Activated naive CD8-positive, alpha-beta T cell (primary cell): ENCODE measurements at regions not wholly inside any gene's neighbourhood (a gene's known extent, or its start where the extent isn't known, plus 50 kb on each side); places are given as distances from the start of the nearest gene placed in this dataset.

ENCODE experiments used
- H3K27ac Mint-ChIP-seq: one replicate; pipeline ENCODE4 v1.8.0; 2021; ENCODE audit warnings: mixed read lengths
- H3K27me3 Mint-ChIP-seq: one replicate; pipeline ENCODE4 v1.8.0; 2021; ENCODE audit warnings: mixed read lengths
- H3K36me3 Mint-ChIP-seq: one replicate; pipeline ENCODE4 v1.8.0; 2021; ENCODE audit warnings: mixed read lengths
- H3K4me1 Mint-ChIP-seq: one replicate; pipeline ENCODE4 v1.8.0; 2021; ENCODE audit warnings: low read depth, mixed read lengths
- H3K4me3 Mint-ChIP-seq: one replicate; pipeline ENCODE4 v1.8.0; 2021; ENCODE audit warnings: mild to moderate bottlenecking, mixed read lengths
- H3K9me3 Mint-ChIP-seq: one replicate; pipeline ENCODE4 v1.8.0; 2021; ENCODE audit warnings: low read depth, mixed read lengths

GRCh38 chr4:181507180-181507835, 735.9 kb upstream of the TENM3 start:
- Mint-ChIP-seq H3K9me3 (no peaks in the 10 kb centered on the region), H3K36me3 (no peaks in the 10 kb centered on the region), H3K4me3 (no peak overlapping the region), H3K27me3 (no peaks in the 10 kb centered on the region), H3K27ac (no peak overlapping the region), H3K4me1 (no peaks in the 10 kb centered on the region)

GRCh38 chr4:181507938-181508337, 735.3 kb upstream of the TENM3 start:
- no peak overlapping the region for H3K27ac Mint-ChIP-seq
- no peaks in the 10 kb centered on the region for H3K4me1 Mint-ChIP-seq
- H3K27me3 Mint-ChIP-seq: no peaks in the 10 kb centered on the region
- no peak overlapping the region for H3K4me3 Mint-ChIP-seq
- no peaks in the 10 kb centered on the region for H3K9me3 Mint-ChIP-seq
- no peaks in the 10 kb centered on the region for H3K36me3 Mint-ChIP-seq

- Mint-ChIP-seq H3K4me1 (no peaks in the 10 kb centered on the region), H3K27ac (no peak overlapping the region), H3K9me3 (no peaks in the 10 kb centered on the region), H3K27me3 (no peaks in the 10 kb centered on the region), H3K36me3 (no peaks in the 10 kb centered on the region), H3K4me3 (no peak overlapping the region)
These were observed 734.6 kb upstream of the TENM3 start for GRCh38 chr4:181508601-181509000.

- Mint-ChIP-seq H3K4me3 (no peak overlapping the region), H3K36me3 (no peaks in the 10 kb centered on the region), H3K9me3 (no peaks in the 10 kb centered on the region), H3K27me3 (no peaks in the 10 kb centered on the region), H3K4me1 (no peaks in the 10 kb centered on the region), H3K27ac (no peak overlapping the region)
These were observed 734.1 kb upstream of the TENM3 start for GRCh38 chr4:181509073-181509472.

GRCh38 chr4:181517491-181517890, 725.7 kb upstream of the TENM3 start:
- Mint-ChIP-seq H3K27me3 (no peaks in the 10 kb centered on the region), H3K4me3 (no peak overlapping the region), H3K36me3 (no peaks in the 10 kb centered on the region), H3K4me1 (no peaks in the 10 kb centered on the region), H3K27ac (no peak overlapping the region), H3K9me3 (peaks cover 5% of the 10 kb centered on the region)

GRCh38 chr4:181520790-181521189, 722.4 kb upstream of the TENM3 start:
- peaks cover 8% of the 10 kb centered on the region for H3K9me3 Mint-ChIP-seq
- H3K4me3 Mint-ChIP-seq: no peak overlapping the region
- H3K27ac Mint-ChIP-seq: no peak overlapping the region
- no peaks in the 10 kb centered on the region for H3K27me3 Mint-ChIP-seq
- no peaks in the 10 kb centered on the region for H3K36me3 Mint-ChIP-seq
- H3K4me1 Mint-ChIP-seq: no peaks in the 10 kb centered on the region

- no peaks in the 10 kb centered on the region for H3K27me3 Mint-ChIP-seq
- H3K36me3 Mint-ChIP-seq: no peaks in the 10 kb centered on the region
These were observed 719.2 kb upstream of the TENM3 start for GRCh38 chr4:181523973-181524372.

GRCh38 chr4:181524499-181524898, 718.7 kb upstream of the TENM3 start:
- Mint-ChIP-seq H3K4me1 (no peaks in the 10 kb centered on the region), H3K27ac (no peak overlapping the region), H3K9me3 (peaks cover 3% of the 10 kb centered on the region), H3K4me3 (no peak overlapping the region), H3K36me3 (no peaks in the 10 kb centered on the region), H3K27me3 (no peaks in the 10 kb centered on the region)

More at GRCh38 chr4:181523973-181524372, 719.2 kb upstream of the TENM3 start:
- Mint-ChIP-seq H3K27ac (no peak overlapping the region), H3K9me3 (peaks cover 4% of the 10 kb centered on the region), H3K4me3 (no peak overlapping the region), H3K4me1 (no peaks in the 10 kb centered on the region)

- no peaks in the 10 kb centered on the region for H3K36me3 Mint-ChIP-seq
- H3K27me3 Mint-ChIP-seq: no peaks in the 10 kb centered on the region
- no peak overlapping the region for H3K27ac Mint-ChIP-seq
- no peak overlapping the region for H3K4me3 Mint-ChIP-seq
- H3K9me3 Mint-ChIP-seq: peaks cover 3% of the 10 kb centered on the region
- no peaks in the 10 kb centered on the region for H3K4me1 Mint-ChIP-seq
These were observed 717.6 kb upstream of the TENM3 start for GRCh38 chr4:181525634-181526033.

GRCh38 chr4:181528570-181529184, 714.5 kb upstream of the TENM3 start:
- Mint-ChIP-seq H3K9me3 (no peaks in the 10 kb centered on the region), H3K36me3 (no peaks in the 10 kb centered on the region), H3K27ac (no peak overlapping the region), H3K4me1 (no peaks in the 10 kb centered on the region), H3K4me3 (no peak overlapping the region), H3K27me3 (no peaks in the 10 kb centered on the region)

GRCh38 chr4:181529537-181529936, 713.7 kb upstream of the TENM3 start:
- H3K27ac Mint-ChIP-seq: no peak overlapping the region
- H3K36me3 Mint-ChIP-seq: no peaks in the 10 kb centered on the region
- H3K4me3 Mint-ChIP-seq: no peak overlapping the region

GRCh38 chr4:181536196-181536746, 706.9 kb upstream of the TENM3 start:
- Mint-ChIP-seq H3K9me3 (peaks cover 3% of the 10 kb centered on the region), H3K4me3 (no peak overlapping the region), H3K4me1 (no peaks in the 10 kb centered on the region), H3K27ac (no peak overlapping the region), H3K36me3 (no peaks in the 10 kb centered on the region), H3K27me3 (no peaks in the 10 kb centered on the region)

More at GRCh38 chr4:181529537-181529936, 713.7 kb upstream of the TENM3 start:
- Mint-ChIP-seq H3K4me1 (no peaks in the 10 kb centered on the region), H3K27me3 (no peaks in the 10 kb centered on the region), H3K9me3 (no peaks in the 10 kb centered on the region)

GRCh38 chr4:181536811-181537434, 706.3 kb upstream of the TENM3 start:
- no peak overlapping the region for H3K4me3 Mint-ChIP-seq
- no peak overlapping the region for H3K27ac Mint-ChIP-seq
- H3K27me3 Mint-ChIP-seq: no peaks in the 10 kb centered on the region
- H3K4me1 Mint-ChIP-seq: no peaks in the 10 kb centered on the region
- H3K36me3 Mint-ChIP-seq: no peaks in the 10 kb centered on the region
- peaks cover 3% of the 10 kb centered on the region for H3K9me3 Mint-ChIP-seq

GRCh38 chr4:181538431-181538830, 704.8 kb upstream of the TENM3 start:
- Mint-ChIP-seq H3K27me3 (no peaks in the 10 kb centered on the region), H3K4me1 (no peaks in the 10 kb centered on the region), H3K9me3 (peaks cover 3% of the 10 kb centered on the region), H3K27ac (no peak overlapping the region), H3K36me3 (no peaks in the 10 kb centered on the region), H3K4me3 (no peak overlapping the region)

GRCh38 chr4:181541396-181541795, 701.8 kb upstream of the TENM3 start:
- Mint-ChIP-seq H3K27ac (no peak overlapping the region), H3K36me3 (no peaks in the 10 kb centered on the region), H3K4me3 (no peak overlapping the region), H3K9me3 (no peaks in the 10 kb centered on the region), H3K4me1 (no peaks in the 10 kb centered on the region), H3K27me3 (no peaks in the 10 kb centered on the region)
